Smooth muscle cell (in vitro differentiated cells): ENCODE measurements at regions not wholly inside any gene's neighbourhood (a gene's known extent, or its start where the extent isn't known, plus 50 kb on each side); places are given as distances from the start of the nearest gene placed in this dataset.

Experiments used
- DNase-seq: peaks from one replicate; lab custom pipeline; 2025; ENCODE audit not compliant: unreplicated experiment; lab: John Stamatoyannopoulos, UW
- H2AFZ ChIP-seq: fragments of 200-600 bp; sonication (generic); 2 replicates; pipeline ENCODE4 v1.6.0; 2016; ENCODE audit warnings: antibody characterized with exemption, low read depth, mild to moderate bottlenecking
- H3F3A ChIP-seq: fragments of 200-600 bp; sonication (generic); 2 replicates; pipeline ENCODE4 v1.6.0; 2017; ENCODE audit warnings: antibody characterized with exemption, low read depth
- H3K27ac ChIP-seq: fragments of 200-600 bp; sonication (generic); 2 replicates; pipeline ENCODE4 v1.5.1; 2016; ENCODE audit warnings: low read depth, mild to moderate bottlenecking
- H3K27me3 ChIP-seq: fragments of 200-600 bp; sonication (generic); 2 replicates; pipeline ENCODE4 v1.6.1; 2016; ENCODE audit warnings: low read depth, mild to moderate bottlenecking
- H3K36me3 ChIP-seq: fragments of 200-600 bp; sonication (generic); 2 replicates; pipeline ENCODE4 v1.5.1; 2016; ENCODE audit warnings: low read depth
- H3K4me1 ChIP-seq: fragments of 200-600 bp; sonication (generic); 2 replicates; pipeline ENCODE4 v1.5.1; 2016; ENCODE audit warnings: low read depth
- H3K4me2 ChIP-seq: fragments of 200-600 bp; sonication (generic); 2 replicates; pipeline ENCODE4 v1.6.0; 2016; ENCODE audit warnings: mild to moderate bottlenecking
- H3K4me3 ChIP-seq: fragments of 200-600 bp; sonication (generic); 2 replicates; pipeline ENCODE4 v1.5.1; 2016; ENCODE audit warnings: mild to moderate bottlenecking
- H3K79me2 ChIP-seq: fragments of 200-600 bp; sonication (generic); 2 replicates; pipeline ENCODE4 v1.6.0; 2016; ENCODE audit warnings: low read depth, mild to moderate bottlenecking
- H3K9ac ChIP-seq: fragments of 200-600 bp; sonication (generic); 2 replicates; pipeline ENCODE4 v1.6.0; 2016; ENCODE audit warnings: low read depth
- H3K9me3 ChIP-seq: fragments of 200-600 bp; sonication (generic); replicated peaks from 2 replicates; pipeline ENCODE4 v1.5.1; 2016; ENCODE audit warnings: low read depth
- H4K20me1 ChIP-seq: fragments of 200-600 bp; sonication (generic); 2 replicates; pipeline ENCODE4 v1.6.0; 2016; ENCODE audit warnings: low read depth
- WGBS: methylation state at CpG from one replicate; pipeline ENCODE4 v1.1.7; 2016; ENCODE audit warnings: low lambda C conversion rate; 5-methylcytosine and 5-hydroxymethylcytosine counted together
- TF ChIP-seq, protein P1 (sequence below): fragments of 200-600 bp; sonication (generic); IDR thresholded peaks from 2 replicates; pipeline ENCODE4 v1.5.1; 2017; ENCODE audit warnings: borderline replicate concordance, mild to moderate bottlenecking, antibody characterized with exemption; ENCODE audit not compliant: insufficient read depth, poor library complexity, severe bottlenecking

DNA sequence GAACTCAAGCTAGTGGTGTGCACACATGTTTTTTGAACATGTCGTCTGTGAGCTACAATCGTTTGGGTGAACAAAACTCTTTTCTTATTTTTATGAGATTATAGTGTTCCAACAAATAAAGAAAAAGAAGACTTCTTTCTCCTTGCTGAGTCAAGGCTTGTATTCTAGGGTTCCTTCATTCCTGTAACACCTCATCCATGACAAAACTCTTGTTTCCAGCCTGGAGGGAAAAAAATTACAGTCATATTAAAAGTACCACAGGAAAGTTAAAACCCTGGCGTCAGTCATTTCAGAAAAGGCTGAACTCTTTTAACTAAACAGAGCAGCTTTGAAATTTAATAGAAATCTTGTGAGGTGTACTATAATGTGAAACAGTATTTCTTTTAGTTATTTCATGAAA is 79.2 kb upstream of the BOD1L1 start:
- H3K4me3 ChIP-seq, result no peak overlapping the region
- no peak overlapping the region for H3K4me2 ChIP-seq
- H3K79me2 ChIP-seq, result no peaks in the 10 kb centered on the region
- no peaks in the 10 kb centered on the region for H3K27me3 ChIP-seq
- peak overlapping the region; percentile 89 for H3K27ac ChIP-seq
- no peaks in the 10 kb centered on the region for H3K9me3 ChIP-seq
- H4K20me1 ChIP-seq, result no peaks in the 10 kb centered on the region
- TF ChIP-seq, protein P1, sequence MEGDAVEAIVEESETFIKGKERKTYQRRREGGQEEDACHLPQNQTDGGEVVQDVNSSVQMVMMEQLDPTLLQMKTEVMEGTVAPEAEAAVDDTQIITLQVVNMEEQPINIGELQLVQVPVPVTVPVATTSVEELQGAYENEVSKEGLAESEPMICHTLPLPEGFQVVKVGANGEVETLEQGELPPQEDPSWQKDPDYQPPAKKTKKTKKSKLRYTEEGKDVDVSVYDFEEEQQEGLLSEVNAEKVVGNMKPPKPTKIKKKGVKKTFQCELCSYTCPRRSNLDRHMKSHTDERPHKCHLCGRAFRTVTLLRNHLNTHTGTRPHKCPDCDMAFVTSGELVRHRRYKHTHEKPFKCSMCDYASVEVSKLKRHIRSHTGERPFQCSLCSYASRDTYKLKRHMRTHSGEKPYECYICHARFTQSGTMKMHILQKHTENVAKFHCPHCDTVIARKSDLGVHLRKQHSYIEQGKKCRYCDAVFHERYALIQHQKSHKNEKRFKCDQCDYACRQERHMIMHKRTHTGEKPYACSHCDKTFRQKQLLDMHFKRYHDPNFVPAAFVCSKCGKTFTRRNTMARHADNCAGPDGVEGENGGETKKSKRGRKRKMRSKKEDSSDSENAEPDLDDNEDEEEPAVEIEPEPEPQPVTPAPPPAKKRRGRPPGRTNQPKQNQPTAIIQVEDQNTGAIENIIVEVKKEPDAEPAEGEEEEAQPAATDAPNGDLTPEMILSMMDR, result no peak
- H2AFZ ChIP-seq, result no peak overlapping the region
- no peak for DNase-seq
- no peaks in the 10 kb centered on the region for H3F3A ChIP-seq
- H3K36me3 ChIP-seq, result no peaks in the 10 kb centered on the region
- no peaks in the 10 kb centered on the region for H3K4me1 ChIP-seq
- 76% methylated on average over 3 of the region's 3 CpGs for WGBS
- H3K9ac ChIP-seq, result peak overlapping the region; percentile 10

DNA sequence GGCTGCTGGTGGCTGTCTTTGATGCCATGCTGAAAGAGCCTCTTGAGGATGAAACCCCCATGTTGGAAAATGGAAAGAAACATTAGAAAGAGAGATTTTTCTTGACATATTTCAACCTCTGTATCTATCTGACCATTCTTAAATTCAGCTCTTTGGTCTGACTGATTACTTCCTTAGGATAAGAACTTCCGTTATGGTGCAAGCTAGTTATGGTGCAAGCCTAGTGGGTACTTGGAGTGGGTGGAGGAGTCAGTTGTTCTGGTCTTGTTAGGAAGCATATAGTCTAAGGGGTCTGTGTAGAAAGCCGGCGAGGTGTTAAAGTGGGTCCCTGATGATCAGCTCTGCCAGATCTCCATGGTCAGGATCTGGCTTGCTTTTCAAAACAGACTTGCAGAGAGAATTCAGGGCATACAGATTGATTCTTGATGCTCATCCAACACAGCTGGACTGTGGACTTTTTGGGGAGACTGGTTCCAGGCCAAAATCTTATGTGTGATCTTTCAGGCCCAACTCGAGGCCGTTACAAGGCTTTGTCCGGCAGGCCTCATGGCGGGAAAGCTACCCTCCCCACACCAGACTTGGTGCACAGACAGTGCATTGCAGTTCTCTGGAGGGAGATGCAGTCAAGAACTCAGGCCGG is 82.8 kb upstream of the BOD1L1 start:
- no peak overlapping the region for H3K9ac ChIP-seq
- no peaks in the 10 kb centered on the region for H4K20me1 ChIP-seq
- H3K36me3 ChIP-seq, result no peaks in the 10 kb centered on the region
- H3F3A ChIP-seq, result no peaks in the 10 kb centered on the region
- no peaks in the 10 kb centered on the region for H3K9me3 ChIP-seq
- TF ChIP-seq, protein P1, result no peak
- no peak overlapping the region for H2AFZ ChIP-seq
- no peaks in the 10 kb centered on the region for H3K4me1 ChIP-seq
- no peak for DNase-seq
- no peak overlapping the region for H3K27ac ChIP-seq
- no peak overlapping the region for H3K4me3 ChIP-seq
- 97% methylated on average over 8 of the region's 8 CpGs for WGBS
- H3K4me2 ChIP-seq, result no peak overlapping the region
- H3K79me2 ChIP-seq, result no peaks in the 10 kb centered on the region
- no peaks in the 10 kb centered on the region for H3K27me3 ChIP-seq

DNA sequence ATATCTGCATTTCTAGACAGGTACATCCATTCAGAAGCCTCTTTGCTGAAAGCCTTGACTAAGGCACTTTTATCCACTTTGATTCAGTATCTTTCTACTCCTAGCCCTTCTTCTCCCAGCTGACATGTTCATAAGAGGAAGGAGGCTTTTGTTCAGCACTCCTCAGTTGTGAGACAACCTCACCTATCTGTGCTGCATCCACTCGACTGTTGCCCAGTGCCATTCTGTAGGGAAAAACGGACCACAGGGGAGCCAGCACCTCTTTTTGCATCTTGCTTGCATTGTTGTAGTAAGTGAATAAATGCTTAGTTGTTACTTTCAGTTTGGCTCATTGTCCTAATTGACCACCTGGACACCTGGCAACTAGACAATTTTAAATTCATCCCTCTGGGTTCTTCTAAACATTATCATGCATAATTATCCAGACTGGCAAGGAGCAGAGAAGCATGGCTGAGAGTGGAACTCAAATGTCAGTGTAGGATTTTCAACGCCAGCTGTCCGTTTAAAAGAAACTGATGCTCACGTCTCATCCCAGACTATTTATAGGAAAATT is 83.8 kb upstream of the BOD1L1 start:
- Histone ChIP-seq H3K27ac (no peak overlapping the region), H3K4me3 (no peak overlapping the region), H3F3A (no peaks in the 10 kb centered on the region), H3K79me2 (no peaks in the 10 kb centered on the region), H4K20me1 (no peaks in the 10 kb centered on the region), H3K4me2 (no peak overlapping the region), H3K9ac (no peak overlapping the region), H3K4me1 (no peaks in the 10 kb centered on the region), H3K36me3 (no peaks in the 10 kb centered on the region), H3K9me3 (no peaks in the 10 kb centered on the region), H3K27me3 (no peaks in the 10 kb centered on the region), H2AFZ (no peak overlapping the region)
- no peak for DNase-seq
- WGBS, result 88% methylated on average over 5 of the region's 5 CpGs
- TF ChIP-seq, protein P1, result no peak

DNA sequence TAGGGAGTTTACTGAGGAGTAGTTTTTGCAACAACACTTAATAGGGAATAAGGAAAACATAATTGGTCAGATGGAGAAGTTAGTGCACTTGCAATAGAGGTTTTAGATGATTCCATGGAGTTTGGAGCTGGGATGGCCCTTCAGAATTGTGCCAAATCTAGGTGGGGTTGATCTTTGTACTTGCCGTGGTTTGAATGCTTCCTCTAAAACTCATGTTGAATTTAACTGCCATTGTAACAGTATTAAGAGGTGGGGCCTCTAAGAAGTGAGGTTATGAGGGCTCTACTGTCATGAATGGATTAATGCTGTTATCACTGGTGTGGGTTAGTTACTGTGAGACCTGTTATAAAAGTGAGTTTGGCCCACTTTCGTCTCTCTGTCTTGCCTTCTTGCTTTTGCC is 94.4 kb upstream of the BOD1L1 start:
- DNase-seq, result no peak
- Histone ChIP-seq H2AFZ (no peak overlapping the region), H3K79me2 (no peaks in the 10 kb centered on the region), H3K36me3 (no peaks in the 10 kb centered on the region), H3K9me3 (no peaks in the 10 kb centered on the region), H3F3A (no peaks in the 10 kb centered on the region), H3K4me1 (no peaks in the 10 kb centered on the region), H3K27me3 (peaks cover 5% of the 10 kb centered on the region), H3K27ac (no peak overlapping the region), H4K20me1 (no peaks in the 10 kb centered on the region), H3K4me3 (no peak overlapping the region), H3K4me2 (no peak overlapping the region), H3K9ac (no peak overlapping the region)
- TF ChIP-seq, protein P1, result no peak
- WGBS, result 70% methylated on average over 2 of the region's 2 CpGs
